KMS-11 (cell line): ENCODE measurements at regions not wholly inside any gene's neighbourhood (a gene's known extent, or its start where the extent isn't known, plus 50 kb on each side); places are given as distances from the start of the nearest gene placed in this dataset.
A peak's percentile ranks its signal among the peaks of the same experiment; 100 is the strongest.

Experiments used
- H2AFZ ChIP-seq: fragments of 200-600 bp; sonication (generic); 2 replicates; pipeline ENCODE4 v1.6.1; 2016; ENCODE audit warnings: antibody characterized with exemption, mixed run types, low read depth
- H3K27ac ChIP-seq: fragments of 200-600 bp; sonication (generic); 2 replicates; pipeline ENCODE4 v1.6.1; 2016; ENCODE audit warnings: mild to moderate bottlenecking, mixed run types
- H3K27me3 ChIP-seq: fragments of 200-600 bp; sonication (generic); 2 replicates; pipeline ENCODE4 v1.6.1; 2017; ENCODE audit warnings: mild to moderate bottlenecking, low read depth, mixed run types, moderate library complexity; ENCODE audit not compliant: insufficient read depth
- H3K36me3 ChIP-seq: fragments of 200-600 bp; sonication (generic); 2 replicates; pipeline ENCODE4 v1.6.1; 2017; ENCODE audit warnings: mild to moderate bottlenecking, mixed run types; ENCODE audit not compliant: insufficient read depth
- H3K4me1 ChIP-seq: fragments of 200-600 bp; sonication (generic); 2 replicates; pipeline ENCODE4 v1.6.1; 2016; ENCODE audit warnings: mild to moderate bottlenecking, low read depth, mixed run types; ENCODE audit not compliant: poor library complexity, severe bottlenecking
- H3K4me2 ChIP-seq: fragments of 200-600 bp; sonication (generic); 2 replicates; pipeline ENCODE4 v1.7.0; 2016; ENCODE audit warnings: mild to moderate bottlenecking, mixed run types
- H3K4me3 ChIP-seq: fragments of 200-600 bp; sonication (generic); IDR thresholded peaks from 2 replicates; pipeline ENCODE4 v1.6.1; 2017; ENCODE audit warnings: low read depth, low read length, mixed read lengths; ENCODE audit not compliant: insufficient read depth
- H3K79me2 ChIP-seq: fragments of 200-600 bp; sonication (generic); 2 replicates; pipeline ENCODE4 v1.6.1; 2016; ENCODE audit warnings: low read depth, mixed run types; ENCODE audit not compliant: insufficient read depth
- H3K9ac ChIP-seq: fragments of 200-600 bp; sonication (generic); 2 replicates; pipeline ENCODE4 v1.6.1; 2016; ENCODE audit warnings: mild to moderate bottlenecking, mixed run types
- H4K20me1 ChIP-seq: fragments of 200-600 bp; sonication (generic); 2 replicates; pipeline ENCODE4 v1.6.1; 2016; ENCODE audit warnings: mild to moderate bottlenecking, mixed run types; ENCODE audit not compliant: insufficient read depth
- CTCF ChIP-seq: fragments of 200-600 bp; sonication (generic); conservative IDR thresholded peaks from 2 replicates; pipeline ENCODE4 v1.6.1; 2017; ENCODE audit warnings: low read depth, mild to moderate bottlenecking, antibody characterized with exemption, low read length, moderate library complexity, mixed read lengths

GRCh38 chr4:52231526-52231925 is 180.4 kb downstream of the SPATA18 start:
- Histone ChIP-seq H2AFZ (no peak overlapping the region), H3K4me1 (no peaks in the 10 kb centered on the region), H3K27me3 (no peaks in the 10 kb centered on the region), H3K9ac (no peak overlapping the region), H4K20me1 (no peaks in the 10 kb centered on the region), H3K4me2 (no peak overlapping the region), H3K27ac (no peak overlapping the region), H3K36me3 (no peaks in the 10 kb centered on the region), H3K79me2 (no peaks in the 10 kb centered on the region), H3K4me3 (no peak overlapping the region)
- no peak for TF ChIP-seq CTCF

DNA sequence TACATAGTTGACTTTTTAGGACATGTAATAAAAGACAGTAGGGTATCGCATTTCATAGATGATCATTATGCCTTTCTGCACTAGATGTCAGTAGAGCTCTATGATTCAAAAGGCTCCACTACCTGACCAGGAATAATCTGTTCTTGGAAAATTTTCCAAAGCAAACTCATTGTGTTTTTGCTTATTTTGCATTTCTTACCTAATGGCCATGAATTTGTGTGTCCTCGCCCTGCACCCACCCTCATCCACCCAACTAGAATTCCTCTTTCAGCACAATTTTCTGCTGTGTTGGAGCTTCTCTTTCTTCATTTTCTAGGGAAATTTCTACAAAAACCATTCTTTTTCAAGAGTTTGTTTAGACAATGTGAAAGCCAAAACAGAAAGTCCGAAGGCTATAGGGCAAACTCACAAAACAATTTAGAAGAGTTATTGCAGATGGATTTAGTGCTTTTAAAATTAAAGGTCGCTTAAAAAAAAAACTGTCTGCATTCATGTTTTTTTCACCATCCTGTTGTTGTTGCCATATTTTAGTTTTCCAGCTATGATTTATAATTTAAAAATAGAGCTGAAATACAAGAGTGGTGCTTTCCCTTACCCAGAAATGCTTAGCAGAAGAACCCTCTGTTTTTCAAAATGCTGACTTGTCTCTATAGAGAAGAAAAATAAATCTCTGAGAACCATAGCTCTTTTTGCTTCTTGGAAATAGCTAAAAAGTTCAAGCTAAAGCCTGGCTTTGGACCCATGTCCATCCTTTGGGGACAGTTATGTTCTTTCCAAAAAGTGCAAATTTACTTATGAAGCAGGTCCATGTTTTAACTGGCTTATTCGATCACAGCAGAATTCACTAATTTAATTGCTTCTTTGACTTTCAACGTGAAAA is 183.7 kb downstream of the SPATA18 start:
- Histone ChIP-seq H3K36me3 (no peaks in the 10 kb centered on the region), H4K20me1 (no peaks in the 10 kb centered on the region), H2AFZ (no peak overlapping the region), H3K4me1 (no peaks in the 10 kb centered on the region), H3K9ac (no peak overlapping the region), H3K27ac (no peak overlapping the region), H3K4me2 (no peak overlapping the region), H3K4me3 (no peak overlapping the region), H3K27me3 (no peaks in the 10 kb centered on the region), H3K79me2 (no peaks in the 10 kb centered on the region)
- peak; percentile 54 for TF ChIP-seq CTCF

GRCh38 chr4:52235552-52236201 is 184.6 kb downstream of the SPATA18 start:
- Histone ChIP-seq H2AFZ (no peak overlapping the region), H3K4me1 (no peaks in the 10 kb centered on the region), H3K79me2 (no peaks in the 10 kb centered on the region), H3K4me3 (no peak overlapping the region), H3K27me3 (no peaks in the 10 kb centered on the region), H3K4me2 (no peak overlapping the region), H3K36me3 (no peaks in the 10 kb centered on the region), H3K9ac (no peak overlapping the region), H4K20me1 (no peaks in the 10 kb centered on the region), H3K27ac (no peak overlapping the region)
- no peak for TF ChIP-seq CTCF

DNA sequence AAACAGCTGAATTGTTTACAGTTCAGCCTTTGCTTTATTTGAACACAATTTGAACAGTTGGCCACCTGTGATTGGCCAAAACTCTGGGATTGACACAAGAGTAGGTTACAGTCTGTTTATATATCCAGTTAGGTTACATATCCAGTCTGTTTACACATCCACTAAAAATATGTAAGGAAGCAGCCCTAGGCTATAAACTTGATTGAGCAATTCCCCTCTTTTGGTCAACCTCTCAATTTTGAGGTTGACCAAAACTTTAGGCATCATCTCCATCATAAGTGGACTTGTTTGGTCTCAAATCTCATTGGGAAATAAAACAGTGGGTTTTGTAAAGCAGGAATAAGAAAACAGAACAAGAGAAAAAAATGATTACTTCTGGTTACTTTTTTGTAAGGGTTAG is 190.8 kb downstream of the SPATA18 start:
- no peak for TF ChIP-seq CTCF
- H3K27ac ChIP-seq, result no peak overlapping the region
- no peak overlapping the region for H3K4me2 ChIP-seq
- no peak overlapping the region for H3K9ac ChIP-seq
- H3K4me1 ChIP-seq, result no peaks in the 10 kb centered on the region
- no peaks in the 10 kb centered on the region for H3K79me2 ChIP-seq
- no peaks in the 10 kb centered on the region for H3K36me3 ChIP-seq
- no peak overlapping the region for H2AFZ ChIP-seq
- no peak overlapping the region for H3K4me3 ChIP-seq
- H4K20me1 ChIP-seq, result no peaks in the 10 kb centered on the region
- no peaks in the 10 kb centered on the region for H3K27me3 ChIP-seq
